ENCODE measurements at regions not wholly inside any gene's neighbourhood (a gene's known extent, or its start where the extent isn't known, plus 50 kb on each side); places are given as distances from the start of the nearest gene placed in this dataset.

DNA sequence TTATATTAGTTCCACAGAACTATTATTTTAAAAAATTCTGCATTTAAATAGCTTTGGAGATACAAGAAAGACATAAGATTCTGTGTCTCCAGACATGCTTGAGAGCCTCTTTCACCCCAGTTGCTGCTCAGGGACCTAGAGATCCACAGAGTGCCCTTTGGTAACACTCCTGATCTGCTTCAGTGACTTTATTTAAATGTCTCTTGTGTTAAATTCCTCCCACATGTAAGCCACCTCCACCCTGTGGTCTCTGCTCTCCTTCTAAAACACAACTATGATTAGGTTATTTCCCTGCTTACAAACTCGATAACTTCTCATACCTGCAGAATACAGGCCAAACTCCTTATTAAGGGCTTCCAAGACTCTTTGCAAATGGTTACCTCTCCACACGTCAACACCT is 141.0 kb downstream of the RFC3 start:
- no peak for TF ChIP-seq POLR2A (IDR thresholded peaks at IDR 0.05; ENCODE audit: low read depth, low read length)
- no peak for TF ChIP-seq POLR2AphosphoS5 (IDR thresholded peaks at IDR 0.05; ENCODE audit: low read depth, low read length)
